Liver (tissue), 8 donors: ENCODE measurements at regions not wholly inside any gene's neighbourhood (a gene's known extent, or its start where the extent isn't known, plus 50 kb on each side); places are given as distances from the start of the nearest gene placed in this dataset.

Experiments used
- DNase-seq: peaks from one replicate; pipeline ENCODE4 v3.0.0-alpha.2; 2017; ENCODE audit warnings: low spot score
- H3K27ac ChIP-seq, 2 donors: one replicate each; pipeline ENCODE4 v1.7.0; 2013; ENCODE audit warnings: inconsistent platforms in 2 of 2, low read length in 2 of 2, control low read depth in 1 of 2, low read depth in 1 of 2, mild to moderate bottlenecking in 1 of 2
- H3K27me3 ChIP-seq, 4 donors: one replicate each; pipeline versions ENCODE4 v1.6.1 to v1.7.0; 2013; ENCODE audit warnings: low read length in 3 of 4, inconsistent platforms in 1 of 4, mild to moderate bottlenecking in 1 of 4, moderate library complexity in 1 of 4; ENCODE audit not compliant: control insufficient read depth in 4 of 4, insufficient read depth in 4 of 4
- H3K36me3 ChIP-seq, 4 donors: one replicate each; pipeline versions ENCODE4 v1.6.1 to v1.7.0; 2013; ENCODE audit warnings: low read length in 3 of 4, mild to moderate bottlenecking in 3 of 4, low read depth in 1 of 4, moderate library complexity in 1 of 4; ENCODE audit not compliant: control insufficient read depth in 4 of 4, insufficient read depth in 3 of 4
- H3K4me1 ChIP-seq, 4 donors: one replicate each; pipeline versions ENCODE4 v1.6.1 to v1.7.0; 2013; ENCODE audit warnings: low read length in 3 of 4, mild to moderate bottlenecking in 3 of 4, moderate library complexity in 1 of 4; ENCODE audit not compliant: control insufficient read depth in 4 of 4, insufficient read depth in 4 of 4
- H3K4me3 ChIP-seq, 3 donors: one replicate each; pipeline versions ENCODE4 v1.6.1 to v1.7.0; 2013; ENCODE audit warnings: low read length in 3 of 3, control low read depth in 1 of 3, low read depth in 1 of 3, mild to moderate bottlenecking in 1 of 3
- H3K9ac ChIP-seq, 2 donors: one replicate each; pipeline ENCODE4 v1.7.0; 2013; ENCODE audit warnings: low read length in 2 of 2, mild to moderate bottlenecking in 2 of 2, moderate library complexity in 2 of 2, control low read depth in 1 of 2, low read depth in 1 of 2
- H3K9me3 ChIP-seq, 4 donors: one replicate each; pipeline versions ENCODE4 v1.6.1 to v1.7.0; 2013; ENCODE audit warnings: low read length in 3 of 4; ENCODE audit not compliant: control insufficient read depth in 4 of 4
- EGR1 ChIP-seq, 2 donors: IDR thresholded peaks; 2 replicates each; pipeline ENCODE4 v1.6.1; 2016 to 2018; ENCODE audit warnings: antibody characterized with exemption in 2 of 2, low read depth in 2 of 2
- FOXA2 ChIP-seq: IDR thresholded peaks from 2 replicates; pipeline ENCODE4 v1.6.1; 2016; ENCODE audit warnings: antibody characterized with exemption
- GABPA ChIP-seq, 2 donors: IDR thresholded peaks in 1 of 2; conservative IDR thresholded peaks in 1 of 2; 2 replicates each; pipeline ENCODE4 v1.6.1; 2016; ENCODE audit warnings: antibody characterized with exemption in 2 of 2, mild to moderate bottlenecking in 1 of 2, moderate library complexity in 1 of 2
- HNF4A ChIP-seq, 2 donors: conservative IDR thresholded peaks; 2 replicates each; pipeline ENCODE4 v1.6.1; 2016; ENCODE audit warnings: antibody characterized with exemption in 2 of 2, mild to moderate bottlenecking in 2 of 2
- HNF4G ChIP-seq: IDR thresholded peaks from 2 replicates; pipeline ENCODE4 v1.6.1; 2016; ENCODE audit warnings: antibody characterized with exemption
- JUND ChIP-seq, 2 donors: IDR thresholded peaks; 2 replicates each; pipeline ENCODE4 v1.6.1; 2016; ENCODE audit warnings: antibody characterized with exemption in 2 of 2
- MAX ChIP-seq: IDR thresholded peaks from 2 replicates; pipeline ENCODE4 v1.6.1; 2016; ENCODE audit warnings: antibody characterized with exemption
- NR2F2 ChIP-seq: IDR thresholded peaks from 2 replicates; pipeline ENCODE4 v1.6.1; 2016; ENCODE audit warnings: antibody characterized with exemption
- RAD21 ChIP-seq, 2 donors: IDR thresholded peaks; 2 replicates each; pipeline ENCODE4 v1.6.1; 2016; ENCODE audit warnings: antibody characterized with exemption in 2 of 2, mild to moderate bottlenecking in 2 of 2
- RXRA ChIP-seq, 2 donors: IDR thresholded peaks; 2 replicates each; pipeline ENCODE4 v1.6.1; 2017 to 2018; ENCODE audit warnings: antibody characterized with exemption in 2 of 2, mild to moderate bottlenecking in 1 of 2
- TAF1 ChIP-seq: conservative IDR thresholded peaks from 2 replicates; pipeline ENCODE4 v1.6.1; 2016; ENCODE audit warnings: antibody characterized with exemption, mild to moderate bottlenecking
- YY1 ChIP-seq: IDR thresholded peaks from 2 replicates; pipeline ENCODE4 v1.6.1; 2016; ENCODE audit warnings: antibody characterized with exemption, mild to moderate bottlenecking
- WGBS: extraction: QIAGEN DNeasy Blood & Tissue Kit; methylation state at CpG from one replicate; pipeline ENCODE4 v1.1.7; 2013; 5-methylcytosine and 5-hydroxymethylcytosine counted together
- TF ChIP-seq, protein P1 (sequence below): IDR thresholded peaks from 2 replicates; pipeline ENCODE4 v1.6.1; 2016; ENCODE audit warnings: antibody characterized with exemption, mild to moderate bottlenecking
- TF ChIP-seq, protein P2 (sequence below): IDR thresholded peaks from 2 replicates; pipeline ENCODE4 v1.6.1; 2016; ENCODE audit warnings: antibody characterized with exemption
- TF ChIP-seq, protein P3 (sequence below): fragments of 150-350 bp; IDR thresholded peaks from 2 replicates; pipeline ENCODE4 v1.5.1; 2017; ENCODE audit warnings: improper control_type of control experiment, low read depth, low read length; ENCODE audit not compliant: missing input control
- TF ChIP-seq, protein P4 (sequence below): IDR thresholded peaks from 2 replicates; pipeline ENCODE4 v1.6.1; 2016; ENCODE audit warnings: antibody characterized with exemption
- donor health status: healthy.
- donor health status: healthy.
- donor health status: healthy.
- donor health status: healthy.
- donor health status: healthy.

GRCh38 chr3:22989716-22990115 lies 213.4 kb upstream of the UBE2E2 start:
- TF ChIP-seq MAX (no peak), TAF1 (no peak), JUND (IDR thresholded peaks at IDR 0.05) (no peak)

DNA sequence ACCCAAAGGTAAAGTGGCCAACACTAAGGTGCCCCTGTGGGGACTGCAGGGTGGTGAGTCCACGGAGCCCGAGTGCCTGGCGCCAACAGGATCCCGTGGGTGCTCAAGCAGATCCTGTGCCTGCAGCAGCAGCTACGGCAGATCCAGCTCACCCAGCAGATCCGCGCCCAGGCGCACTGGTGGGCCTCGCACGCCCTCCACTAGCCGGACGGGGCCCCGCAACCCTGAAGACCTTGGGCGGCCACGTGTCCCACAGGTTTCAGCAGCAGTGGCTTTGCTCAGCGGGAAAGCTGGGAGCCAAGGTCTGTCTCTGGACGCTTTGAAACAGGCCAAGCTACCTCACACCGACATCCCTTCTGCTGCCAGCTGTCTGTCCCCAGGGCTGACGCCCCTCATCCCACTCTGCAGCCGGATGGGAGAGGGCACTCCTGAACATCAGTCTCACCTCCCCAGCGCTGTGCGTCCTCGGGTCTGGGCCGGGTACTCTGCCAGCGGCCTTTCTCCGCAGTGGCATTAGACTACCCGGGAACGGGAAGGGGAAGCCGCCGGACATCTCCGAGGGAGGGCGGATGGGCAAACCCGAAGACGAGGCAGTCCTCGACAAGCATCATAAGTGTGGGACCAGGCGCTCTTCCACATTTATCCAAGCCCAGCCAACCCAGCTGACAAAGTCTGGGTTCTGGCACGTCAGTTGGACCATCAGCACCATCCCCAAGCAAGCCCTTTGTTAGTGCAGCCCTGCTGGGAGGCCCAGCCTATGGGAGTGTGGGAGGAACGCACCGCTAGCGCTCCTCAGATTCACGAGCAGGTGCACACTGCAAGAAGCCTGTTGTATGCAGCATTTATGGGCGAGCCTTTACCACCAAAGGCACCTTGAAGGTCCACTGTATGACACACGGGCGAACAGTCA lies 212.6 kb upstream of the UBE2E2 start:
- TF ChIP-seq, protein P1, sequence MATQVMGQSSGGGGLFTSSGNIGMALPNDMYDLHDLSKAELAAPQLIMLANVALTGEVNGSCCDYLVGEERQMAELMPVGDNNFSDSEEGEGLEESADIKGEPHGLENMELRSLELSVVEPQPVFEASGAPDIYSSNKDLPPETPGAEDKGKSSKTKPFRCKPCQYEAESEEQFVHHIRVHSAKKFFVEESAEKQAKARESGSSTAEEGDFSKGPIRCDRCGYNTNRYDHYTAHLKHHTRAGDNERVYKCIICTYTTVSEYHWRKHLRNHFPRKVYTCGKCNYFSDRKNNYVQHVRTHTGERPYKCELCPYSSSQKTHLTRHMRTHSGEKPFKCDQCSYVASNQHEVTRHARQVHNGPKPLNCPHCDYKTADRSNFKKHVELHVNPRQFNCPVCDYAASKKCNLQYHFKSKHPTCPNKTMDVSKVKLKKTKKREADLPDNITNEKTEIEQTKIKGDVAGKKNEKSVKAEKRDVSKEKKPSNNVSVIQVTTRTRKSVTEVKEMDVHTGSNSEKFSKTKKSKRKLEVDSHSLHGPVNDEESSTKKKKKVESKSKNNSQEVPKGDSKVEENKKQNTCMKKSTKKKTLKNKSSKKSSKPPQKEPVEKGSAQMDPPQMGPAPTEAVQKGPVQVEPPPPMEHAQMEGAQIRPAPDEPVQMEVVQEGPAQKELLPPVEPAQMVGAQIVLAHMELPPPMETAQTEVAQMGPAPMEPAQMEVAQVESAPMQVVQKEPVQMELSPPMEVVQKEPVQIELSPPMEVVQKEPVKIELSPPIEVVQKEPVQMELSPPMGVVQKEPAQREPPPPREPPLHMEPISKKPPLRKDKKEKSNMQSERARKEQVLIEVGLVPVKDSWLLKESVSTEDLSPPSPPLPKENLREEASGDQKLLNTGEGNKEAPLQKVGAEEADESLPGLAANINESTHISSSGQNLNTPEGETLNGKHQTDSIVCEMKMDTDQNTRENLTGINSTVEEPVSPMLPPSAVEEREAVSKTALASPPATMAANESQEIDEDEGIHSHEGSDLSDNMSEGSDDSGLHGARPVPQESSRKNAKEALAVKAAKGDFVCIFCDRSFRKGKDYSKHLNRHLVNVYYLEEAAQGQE: no peak
- no peak for TF ChIP-seq RAD21 (IDR thresholded peaks at IDR 0.05)
- TF ChIP-seq HNF4A (conservative IDR thresholded peaks at IDR 0.05): no peak
- TF ChIP-seq, protein P2, sequence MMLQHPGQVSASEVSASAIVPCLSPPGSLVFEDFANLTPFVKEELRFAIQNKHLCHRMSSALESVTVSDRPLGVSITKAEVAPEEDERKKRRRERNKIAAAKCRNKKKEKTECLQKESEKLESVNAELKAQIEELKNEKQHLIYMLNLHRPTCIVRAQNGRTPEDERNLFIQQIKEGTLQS: no peak
- no peak for TF ChIP-seq TAF1
- no peak for TF ChIP-seq RXRA (IDR thresholded peaks at IDR 0.05)
- TF ChIP-seq, protein P3, sequence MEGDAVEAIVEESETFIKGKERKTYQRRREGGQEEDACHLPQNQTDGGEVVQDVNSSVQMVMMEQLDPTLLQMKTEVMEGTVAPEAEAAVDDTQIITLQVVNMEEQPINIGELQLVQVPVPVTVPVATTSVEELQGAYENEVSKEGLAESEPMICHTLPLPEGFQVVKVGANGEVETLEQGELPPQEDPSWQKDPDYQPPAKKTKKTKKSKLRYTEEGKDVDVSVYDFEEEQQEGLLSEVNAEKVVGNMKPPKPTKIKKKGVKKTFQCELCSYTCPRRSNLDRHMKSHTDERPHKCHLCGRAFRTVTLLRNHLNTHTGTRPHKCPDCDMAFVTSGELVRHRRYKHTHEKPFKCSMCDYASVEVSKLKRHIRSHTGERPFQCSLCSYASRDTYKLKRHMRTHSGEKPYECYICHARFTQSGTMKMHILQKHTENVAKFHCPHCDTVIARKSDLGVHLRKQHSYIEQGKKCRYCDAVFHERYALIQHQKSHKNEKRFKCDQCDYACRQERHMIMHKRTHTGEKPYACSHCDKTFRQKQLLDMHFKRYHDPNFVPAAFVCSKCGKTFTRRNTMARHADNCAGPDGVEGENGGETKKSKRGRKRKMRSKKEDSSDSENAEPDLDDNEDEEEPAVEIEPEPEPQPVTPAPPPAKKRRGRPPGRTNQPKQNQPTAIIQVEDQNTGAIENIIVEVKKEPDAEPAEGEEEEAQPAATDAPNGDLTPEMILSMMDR: no peak
- no peak for TF ChIP-seq JUND (IDR thresholded peaks at IDR 0.05)
- TF ChIP-seq FOXA2: no peak
- TF ChIP-seq EGR1 (IDR thresholded peaks at IDR 0.05; ENCODE audit: low read depth in 2 of 2): no peak
- no peak for TF ChIP-seq HNF4G
- TF ChIP-seq YY1: no peak
- no peak for TF ChIP-seq GABPA (IDR thresholded peaks at IDR 0.05 in 1 of 2, conservative IDR thresholded peaks at IDR 0.05 in 1 of 2)
- TF ChIP-seq, protein P4, sequence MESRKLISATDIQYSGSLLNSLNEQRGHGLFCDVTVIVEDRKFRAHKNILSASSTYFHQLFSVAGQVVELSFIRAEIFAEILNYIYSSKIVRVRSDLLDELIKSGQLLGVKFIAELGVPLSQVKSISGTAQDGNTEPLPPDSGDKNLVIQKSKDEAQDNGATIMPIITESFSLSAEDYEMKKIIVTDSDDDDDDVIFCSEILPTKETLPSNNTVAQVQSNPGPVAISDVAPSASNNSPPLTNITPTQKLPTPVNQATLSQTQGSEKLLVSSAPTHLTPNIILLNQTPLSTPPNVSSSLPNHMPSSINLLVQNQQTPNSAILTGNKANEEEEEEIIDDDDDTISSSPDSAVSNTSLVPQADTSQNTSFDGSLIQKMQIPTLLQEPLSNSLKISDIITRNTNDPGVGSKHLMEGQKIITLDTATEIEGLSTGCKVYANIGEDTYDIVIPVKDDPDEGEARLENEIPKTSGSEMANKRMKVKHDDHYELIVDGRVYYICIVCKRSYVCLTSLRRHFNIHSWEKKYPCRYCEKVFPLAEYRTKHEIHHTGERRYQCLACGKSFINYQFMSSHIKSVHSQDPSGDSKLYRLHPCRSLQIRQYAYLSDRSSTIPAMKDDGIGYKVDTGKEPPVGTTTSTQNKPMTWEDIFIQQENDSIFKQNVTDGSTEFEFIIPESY: no peak
- TF ChIP-seq NR2F2: no peak
- peaks cover 0 to 6% (median 2%) of the 10 kb centered on the region in 4 donors for H3K9me3 ChIP-seq
- no peak overlapping the region for H3K27ac ChIP-seq
- no peak overlapping the region for H3K4me3 ChIP-seq
- no peaks in the 10 kb centered on the region for H3K36me3 ChIP-seq
- 96% methylated on average over 44 of the region's 44 CpGs for WGBS
- no peaks in the 10 kb centered on the region for H3K27me3 ChIP-seq
- H3K9ac ChIP-seq: no peak overlapping the region
- no peak for DNase-seq
- H3K4me1 ChIP-seq: no peaks in the 10 kb centered on the region

More at GRCh38 chr3:22989716-22990115, 213.4 kb upstream of the UBE2E2 start:
- H3K4me1 ChIP-seq: no peaks in the 10 kb centered on the region
- peaks cover 0 to 8% (median 2%) of the 10 kb centered on the region in 4 donors for H3K9me3 ChIP-seq
- no peaks in the 10 kb centered on the region for H3K27me3 ChIP-seq
- whole genome bisulfite sequencing: 94% methylated on average over 17 of the region's 17 CpGs
- no peak for DNase-seq
- H3K4me3 ChIP-seq: no peak overlapping the region
- H3K27ac ChIP-seq: no peak overlapping the region
- H3K9ac ChIP-seq: no peak overlapping the region
- no peaks in the 10 kb centered on the region for H3K36me3 ChIP-seq
